GM18867 (cell line): ENCODE measurements at regions not wholly inside any gene's neighbourhood (a gene's known extent, or its start where the extent isn't known, plus 50 kb on each side); places are given as distances from the start of the nearest gene placed in this dataset.
A peak's percentile ranks its signal among the peaks of the same experiment; 100 is the strongest.

Experiments used
- ATAC-seq: cut with Tn5 transposase; IDR thresholded peaks from one replicate; pipeline ENCODE4 v1.9.1; 2021; ENCODE audit warnings: mild to moderate bottlenecking, moderate library complexity; ENCODE audit not compliant: unreplicated experiment

DNA sequence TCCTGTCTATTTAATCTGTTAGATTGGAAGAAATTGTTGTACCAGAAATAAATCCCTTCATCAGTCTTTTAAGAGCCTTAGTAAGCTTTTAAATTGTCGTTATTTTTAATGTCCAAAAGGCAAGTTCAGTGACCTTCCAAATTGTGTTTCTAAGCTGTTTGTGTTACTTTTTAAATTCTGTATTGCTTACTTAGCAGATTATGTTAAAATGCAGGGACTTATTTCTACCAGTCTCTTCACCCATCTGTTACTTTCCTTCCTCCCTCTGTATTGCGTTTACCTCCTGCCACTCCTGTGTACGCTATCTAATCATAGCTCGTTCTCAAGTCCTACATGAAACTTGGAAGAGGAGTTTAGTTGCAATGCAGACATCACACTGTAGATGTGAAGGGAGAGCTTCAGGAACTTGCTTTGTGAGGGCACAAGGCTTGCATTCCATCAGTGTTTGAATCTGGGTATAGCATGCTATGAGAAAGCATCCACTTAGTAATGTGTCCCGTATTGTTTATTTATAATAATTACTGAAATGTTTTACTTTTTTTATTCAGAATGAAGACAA lies 406.5 kb upstream of the RGS6 start:
- ATAC-seq: no peak

DNA sequence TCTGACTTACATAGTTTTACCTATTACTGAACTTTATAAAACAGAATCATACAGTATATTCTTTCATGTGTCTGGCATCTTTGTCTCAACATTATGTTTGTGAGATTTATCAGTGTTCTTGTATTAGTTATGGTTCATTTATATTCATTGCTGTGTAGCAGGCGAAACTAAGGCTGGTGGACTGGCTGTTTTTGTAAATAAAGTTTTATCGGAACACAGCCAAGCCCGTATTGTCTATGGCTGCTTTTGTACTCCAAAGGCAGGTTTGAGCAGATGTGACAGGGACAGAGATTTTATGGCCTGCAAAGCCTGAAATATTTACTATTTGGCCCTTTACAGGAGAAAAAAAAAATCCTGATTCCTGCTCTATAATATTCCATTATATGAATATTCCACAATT lies 405.8 kb upstream of the RGS6 start:
- no peak for ATAC-seq

- ATAC-seq: no peak
Measured at GRCh38 chr14:71527838-71528237, 404.4 kb upstream of the RGS6 start.

- ATAC-seq: no peak
Measured at GRCh38 chr14:71529848-71530247, 402.4 kb upstream of the RGS6 start.

DNA sequence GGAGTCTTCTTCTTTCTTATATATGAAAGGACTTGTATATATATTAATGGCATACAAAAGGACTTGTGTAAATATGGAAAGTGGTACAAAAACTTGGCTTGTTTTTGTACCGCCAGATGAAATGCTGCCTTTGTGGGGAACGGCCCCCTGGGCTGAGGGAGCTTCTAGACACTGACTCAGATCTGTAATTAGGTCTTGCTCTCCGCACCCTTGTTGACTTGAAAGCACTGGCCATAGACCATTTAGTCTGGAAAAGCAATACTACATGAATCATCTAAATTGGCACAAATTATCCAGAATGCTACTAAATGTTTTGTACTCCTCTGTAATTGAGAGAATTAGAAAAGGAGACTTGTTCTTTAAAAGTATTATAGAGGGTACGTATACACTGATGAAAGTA lies 399.9 kb upstream of the RGS6 start:
- no peak for ATAC-seq

DNA sequence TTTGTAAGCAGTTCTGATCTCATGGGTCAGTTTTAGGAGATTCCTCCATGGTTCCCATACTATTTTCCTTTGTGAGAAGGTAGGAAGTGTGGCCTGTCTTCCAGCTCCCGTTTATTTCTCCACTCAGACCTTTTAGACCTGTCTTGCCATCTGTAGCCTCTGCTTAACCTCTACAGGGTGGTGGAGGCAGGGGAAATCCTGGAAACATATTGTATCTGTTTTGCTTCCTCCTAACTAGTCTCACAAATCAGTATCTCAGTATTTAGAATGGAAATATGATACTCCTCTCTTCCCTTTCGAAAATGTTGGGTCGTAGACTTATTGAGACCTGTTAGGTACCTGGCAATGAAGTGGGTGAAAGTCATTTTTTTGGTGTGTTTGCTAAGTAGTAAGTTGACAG lies 399.4 kb upstream of the RGS6 start:
- ATAC-seq: no peak

DNA sequence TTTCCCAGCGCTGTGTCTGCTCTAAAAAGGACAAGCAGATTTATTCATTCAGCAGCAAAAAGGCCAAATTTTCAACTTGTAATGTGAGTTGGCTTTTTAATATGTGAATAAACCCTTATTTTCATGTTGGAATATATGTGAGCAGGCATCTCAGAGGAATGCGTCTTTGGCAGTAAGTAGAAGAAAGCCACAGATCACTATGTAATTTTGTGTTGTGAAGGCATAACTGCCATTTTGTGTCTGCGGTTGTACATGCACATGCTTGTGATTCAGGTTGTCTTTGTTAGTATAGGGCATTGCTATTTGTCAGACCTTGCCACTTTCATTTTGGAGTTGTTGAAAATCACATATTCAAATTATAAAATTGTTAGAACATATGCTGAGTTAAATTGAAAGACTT lies 398.8 kb upstream of the RGS6 start:
- no peak for ATAC-seq

- no peak for ATAC-seq
Measured at GRCh38 chr14:71533800-71534199, 398.4 kb upstream of the RGS6 start.

- no peak for ATAC-seq
Measured at GRCh38 chr14:71534506-71534905, 397.7 kb upstream of the RGS6 start.

DNA sequence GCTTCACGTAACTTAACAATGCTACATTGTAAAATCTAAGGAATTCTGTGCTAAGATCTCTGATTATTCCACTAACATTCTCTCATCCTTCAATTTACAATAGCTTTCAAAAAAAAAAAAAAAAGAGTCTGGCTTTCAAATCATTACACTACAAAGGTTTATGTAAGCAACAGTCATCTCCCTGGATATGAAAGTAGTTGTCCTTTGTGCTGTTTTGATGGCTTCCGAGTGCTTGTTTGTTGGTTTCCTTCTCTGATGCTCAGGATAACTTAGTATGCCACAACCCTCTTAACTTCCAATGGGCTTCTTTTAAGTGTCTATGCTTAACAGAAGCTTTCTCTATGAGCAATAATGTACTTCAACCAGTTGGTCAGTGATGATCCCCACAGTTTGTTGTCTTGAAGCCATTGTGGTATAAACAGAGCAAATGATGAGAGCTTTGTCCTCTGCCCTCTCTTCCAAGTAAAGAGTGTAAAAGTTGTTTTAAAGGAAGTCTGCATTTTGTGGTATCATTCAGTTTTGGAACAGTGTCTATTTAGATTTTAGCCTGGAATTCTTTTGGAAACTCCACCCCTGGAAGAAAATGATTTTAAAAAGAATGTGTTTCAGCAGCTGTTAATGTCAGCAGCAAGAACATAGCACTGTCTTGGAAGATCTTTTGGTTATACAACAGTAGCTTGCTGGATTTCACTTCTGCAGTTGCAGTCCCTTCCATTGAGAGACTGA lies 396.1 kb upstream of the RGS6 start:
- no peak for ATAC-seq

DNA sequence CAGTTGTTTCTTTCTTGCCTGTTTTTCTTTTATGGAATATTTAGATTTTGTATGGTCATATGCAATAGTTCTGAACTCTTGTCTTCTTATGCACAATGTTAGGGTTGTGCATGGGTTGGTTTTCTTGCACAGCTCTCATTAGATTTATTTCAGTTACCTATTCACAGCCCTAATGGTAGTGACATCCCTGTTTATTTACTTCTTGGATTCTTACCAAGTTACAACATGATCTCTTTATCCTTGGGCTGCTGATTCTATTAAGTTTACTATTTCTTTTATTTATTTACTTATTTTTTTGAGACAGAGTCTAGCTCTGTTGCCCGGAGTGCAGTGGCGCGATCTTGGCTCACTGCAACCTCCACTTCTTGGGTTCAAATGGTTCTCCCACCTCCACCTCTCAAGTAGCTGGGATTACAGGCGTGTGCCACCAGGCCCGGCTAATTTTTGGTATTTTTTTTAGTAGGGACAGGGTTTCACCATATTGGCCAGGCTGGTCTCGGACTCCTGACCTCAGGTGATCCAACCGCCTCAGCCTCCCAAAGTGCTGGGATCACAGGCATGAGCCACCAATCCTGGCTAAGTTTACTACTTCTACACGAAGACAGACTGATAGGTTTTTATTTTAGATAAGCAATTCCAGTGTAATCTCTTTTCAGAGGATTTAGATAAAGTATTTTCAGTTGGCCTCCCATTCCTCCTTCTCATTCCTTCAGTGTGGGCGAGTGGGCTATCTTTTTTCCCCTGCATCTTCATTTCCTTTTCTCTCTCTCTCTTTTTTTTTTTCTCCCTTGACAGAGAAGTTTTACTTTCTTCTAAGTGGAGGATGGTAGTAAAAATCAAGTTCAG lies 395.1 kb upstream of the RGS6 start:
- ATAC-seq: no peak

GRCh38 chr14:71538288-71538687 lies 393.9 kb upstream of the RGS6 start:
- ATAC-seq: no peak

DNA sequence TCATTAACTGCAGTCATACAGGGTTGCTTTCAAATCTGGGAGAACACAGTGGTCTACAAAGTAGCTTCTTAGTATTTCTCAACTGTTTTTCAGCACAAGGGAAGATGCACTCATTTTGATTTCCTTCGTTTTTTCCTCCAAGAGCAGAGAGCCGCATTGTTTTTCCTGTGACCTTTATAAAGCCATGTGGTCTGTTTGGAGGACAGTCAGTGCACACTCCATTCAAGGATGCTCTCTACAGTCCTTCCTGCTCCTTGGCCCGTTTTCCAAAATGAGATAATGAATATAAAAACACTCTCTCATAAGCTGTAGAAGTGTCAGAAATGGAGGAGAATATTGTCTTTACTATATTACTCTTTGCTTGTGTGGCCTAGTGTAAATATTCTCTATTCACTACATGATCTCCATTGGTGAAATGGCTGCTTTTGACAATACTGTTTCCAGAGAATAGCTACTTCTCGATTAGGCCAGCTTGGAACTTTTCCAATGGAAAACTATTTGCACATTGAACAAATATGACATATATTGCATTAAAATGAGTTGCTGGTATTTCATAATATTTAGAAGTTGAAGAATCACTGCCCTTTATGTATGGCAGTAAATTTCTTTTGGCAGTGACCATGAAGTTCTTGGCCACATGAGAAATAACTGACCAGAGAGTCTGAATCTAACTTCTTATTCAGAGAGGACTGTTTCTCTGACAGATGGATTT lies 393.1 kb upstream of the RGS6 start:
- no peak for ATAC-seq

DNA sequence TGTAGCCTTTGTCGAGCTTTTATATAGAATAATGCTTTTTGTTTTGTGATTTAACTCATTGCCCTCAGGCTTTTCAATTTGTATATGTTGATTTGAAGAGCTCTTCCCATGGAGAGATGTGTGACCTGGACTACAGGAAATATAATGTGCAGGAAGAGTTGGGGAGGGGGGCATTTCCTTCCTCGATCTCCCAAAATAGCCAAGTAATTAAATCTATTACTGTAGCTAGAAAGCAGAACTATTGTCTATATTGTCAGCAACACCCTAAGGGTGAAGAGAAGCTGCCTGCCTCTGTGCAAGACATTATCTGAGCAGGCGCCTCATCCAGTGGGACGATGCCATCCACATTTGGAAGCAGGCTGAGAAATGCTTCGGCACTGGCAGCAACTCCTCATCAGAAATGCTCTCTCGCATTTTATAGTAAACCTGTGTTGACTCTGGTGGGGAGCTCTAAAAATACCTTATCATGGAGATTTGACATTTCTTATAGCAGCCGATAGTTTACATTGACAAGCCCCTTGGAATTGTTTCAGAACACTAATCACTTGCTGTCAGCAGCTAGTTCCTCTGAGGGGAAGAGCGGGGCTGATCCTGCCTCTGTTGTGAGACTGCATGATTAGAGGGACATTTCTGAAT lies 392.5 kb upstream of the RGS6 start:
- ATAC-seq: no peak

- ATAC-seq: no peak
Measured at GRCh38 chr14:71541271-71541670, 391.0 kb upstream of the RGS6 start.

DNA sequence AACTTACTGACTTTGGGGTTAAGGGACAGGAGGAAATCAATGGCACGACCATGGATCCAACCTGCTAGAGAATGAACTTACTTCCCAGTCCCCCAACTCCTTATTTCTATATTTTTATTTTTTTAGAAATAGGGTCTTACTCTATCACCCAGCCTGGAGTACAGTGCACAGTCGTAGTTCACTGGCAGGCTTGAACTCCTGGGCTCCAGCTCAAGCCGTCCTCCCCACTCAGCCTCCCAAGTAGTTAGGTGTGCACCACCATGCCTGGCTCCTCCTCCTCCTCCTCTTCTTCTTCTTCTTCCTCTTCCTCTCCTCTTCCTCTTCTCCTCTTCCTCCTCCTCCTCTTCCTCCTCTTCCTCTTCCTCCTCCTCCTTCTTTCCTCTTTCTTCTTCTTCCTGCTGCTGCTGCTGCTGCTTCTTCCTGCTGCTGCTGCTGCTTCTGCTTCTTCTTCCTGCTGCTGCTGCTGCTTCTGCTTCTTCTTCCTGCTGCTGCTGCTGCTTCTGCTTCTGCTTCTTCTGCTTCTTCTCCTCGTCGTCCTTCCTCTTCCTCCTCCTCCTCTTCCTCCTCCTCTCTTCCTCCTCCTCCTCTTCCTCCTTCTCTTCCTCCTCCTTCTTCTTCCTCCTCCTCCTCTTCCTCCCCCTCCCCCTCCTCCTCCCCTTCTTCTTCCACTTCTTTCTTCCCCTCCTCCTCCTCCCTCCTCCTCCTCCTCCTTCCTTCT lies 390.1 kb upstream of the RGS6 start:
- no peak for ATAC-seq

DNA sequence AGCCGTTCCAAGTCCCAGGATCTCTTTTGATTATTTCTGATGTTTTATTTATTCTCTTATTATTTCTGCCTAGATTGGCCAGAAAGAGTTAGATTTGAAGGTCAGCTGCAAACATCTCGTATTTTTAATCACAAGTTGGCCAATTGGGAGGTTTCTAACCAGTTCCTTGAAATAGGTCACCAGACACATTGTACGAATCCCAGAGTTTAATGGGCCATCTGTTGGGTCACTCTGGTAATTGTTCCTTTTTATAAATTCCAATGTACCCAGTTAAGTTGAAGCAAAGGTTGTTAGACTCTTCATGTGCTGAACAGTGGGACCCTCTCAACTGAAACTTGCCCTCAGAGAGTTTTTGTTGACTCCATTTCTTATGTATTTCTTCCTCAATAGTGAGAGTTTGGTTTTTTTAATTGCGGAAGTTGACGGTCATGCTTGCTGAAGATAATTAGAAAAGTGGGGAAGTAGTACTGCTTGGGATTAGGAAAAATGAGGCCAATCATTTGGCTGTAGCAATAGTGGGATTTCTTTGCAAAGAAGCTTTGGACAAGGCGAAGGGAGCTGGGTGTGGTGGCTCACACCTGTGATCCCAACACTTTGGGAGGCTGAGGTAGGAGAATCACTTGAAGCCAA lies 382.7 kb upstream of the RGS6 start:
- no peak for ATAC-seq

DNA sequence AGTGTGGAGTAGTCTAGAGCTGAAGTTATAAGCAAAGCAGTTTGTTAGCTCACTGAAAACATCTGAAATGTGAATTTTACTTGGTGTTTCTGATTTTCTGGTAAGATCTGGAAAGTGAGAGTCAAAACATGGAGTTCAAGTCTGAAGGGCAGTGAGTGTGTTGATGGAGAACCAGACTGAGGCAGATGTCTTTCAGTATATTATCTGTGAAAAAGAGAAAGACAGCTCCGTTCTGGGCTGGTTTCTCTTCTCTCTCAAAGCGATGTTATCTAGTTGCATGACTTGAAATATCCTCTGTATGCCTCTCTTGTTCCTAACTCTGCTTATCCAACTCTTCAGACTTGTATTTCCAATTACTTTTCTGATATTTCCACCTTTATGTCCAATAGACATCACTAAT lies 381.9 kb upstream of the RGS6 start:
- peak; percentile 50 for ATAC-seq

DNA sequence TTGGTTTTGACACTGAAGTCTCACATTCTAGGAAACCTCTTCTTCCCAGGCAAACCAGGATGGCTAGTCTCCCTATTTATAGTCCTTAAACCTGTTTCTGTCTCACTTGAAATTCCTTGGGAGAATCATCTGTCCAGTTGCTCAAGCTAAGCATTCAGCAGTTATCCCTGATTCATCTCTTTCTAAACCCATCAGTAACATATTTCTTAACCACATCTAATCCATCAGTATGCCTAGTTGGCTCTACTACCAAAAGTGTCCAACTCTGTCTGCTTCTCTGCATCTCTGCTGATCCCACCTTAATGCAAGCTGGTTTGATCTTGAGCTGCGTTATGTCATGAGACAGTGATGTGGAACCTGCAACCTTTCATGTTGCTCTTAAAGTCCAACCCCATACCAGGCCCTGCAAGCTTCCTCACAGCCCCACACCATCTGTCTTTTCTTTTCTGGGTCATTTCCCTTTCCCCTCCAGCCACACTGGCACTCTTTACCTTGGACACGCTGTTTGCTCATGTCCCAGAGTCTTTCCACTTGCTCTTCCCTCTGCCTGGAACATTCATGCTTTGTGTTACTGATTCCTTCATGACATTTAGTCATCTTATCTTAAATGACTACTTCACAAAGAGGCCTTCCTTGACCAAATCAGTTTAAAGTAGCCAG lies 380.8 kb upstream of the RGS6 start:
- ATAC-seq: no peak
